SH-SY5Y (cell line): ENCODE measurements at regions not wholly inside any gene's neighbourhood (a gene's known extent, or its start where the extent isn't known, plus 50 kb on each side); places are given as distances from the start of the nearest gene placed in this dataset.

Experiments used
- GATA2 ChIP-seq: IDR thresholded peaks from 2 replicates; pipeline ENCODE4 v1.6.1; 2011; ENCODE audit warnings: mild to moderate bottlenecking, low read depth, low read length
- GATA3 ChIP-seq: IDR thresholded peaks from 2 replicates; pipeline ENCODE4 v1.6.1; 2011; ENCODE audit warnings: low read depth, mild to moderate bottlenecking, low read length, moderate library complexity

DNA sequence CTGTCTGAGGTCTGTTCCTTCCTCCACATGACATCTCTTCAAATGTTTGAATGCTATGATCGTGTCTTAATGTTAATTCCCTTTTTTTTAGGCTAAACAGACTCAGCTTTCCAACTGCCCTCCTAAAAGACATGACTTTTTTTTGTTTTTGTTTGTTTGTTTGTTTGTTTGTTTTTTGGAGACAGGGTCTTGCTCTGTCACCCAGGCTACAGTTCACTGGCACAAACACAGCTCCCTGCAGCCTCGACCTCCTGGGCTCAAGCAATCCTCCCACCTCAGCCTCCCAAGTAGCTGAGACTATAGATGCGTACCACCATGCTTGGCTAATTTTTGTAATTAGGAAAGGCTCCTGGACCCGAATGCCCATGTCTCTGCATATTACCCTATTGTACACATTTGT lies 176.5 kb downstream of the ABCA8 start:
- TF ChIP-seq GATA3 (no peak), GATA2 (no peak)
